Stomach (tissue), 8 donors: ENCODE measurements at regions not wholly inside any gene's neighbourhood (a gene's known extent, or its start where the extent isn't known, plus 50 kb on each side); places are given as distances from the start of the nearest gene placed in this dataset.
"Not testable (repeated sequence)": the region's sequence is repeated elsewhere in the genome, so short reads cannot be mapped to it uniquely, and the experiment has no call there.

Experiments
- DNase-seq, 2 donors: peaks; one replicate each; pipeline versions ENCODE4 v3.0.0 to v3.0.0-alpha.2; 2013 to 2019
- H3K27ac ChIP-seq, 5 donors: fragments of 200-600 bp in 4 of 5; sonication (generic) in 4 of 5; one replicate each; pipeline ENCODE4 v1.5.1; 2013 to 2019; ENCODE audit warnings: mild to moderate bottlenecking in 1 of 5, moderate library complexity in 1 of 5
- H3K27me3 ChIP-seq, 3 donors: fragments of 200-600 bp; sonication (generic); one replicate each; pipeline ENCODE4 v1.5.1; 2017 to 2019; ENCODE audit warnings: mixed run types in 1 of 3
- H3K36me3 ChIP-seq, 4 donors: fragments of 200-600 bp; sonication (generic); 1 replicate in 3 of 4; 2 replicates in 1 of 4; pipeline ENCODE4 v1.5.1; 2016 to 2019
- H3K4me1 ChIP-seq, 4 donors: fragments of 200-600 bp; sonication (generic); one replicate each; pipeline ENCODE4 v1.5.1; 2016 to 2019
- H3K4me3 ChIP-seq, 4 donors: fragments of 200-600 bp; sonication (generic) in 3 of 4; one replicate each; pipeline ENCODE4 v1.5.1; 2016 to 2019; ENCODE audit warnings: mild to moderate bottlenecking in 1 of 4
- H3K9me3 ChIP-seq, 4 donors: fragments of 200-600 bp; sonication (generic); one replicate each; pipeline ENCODE4 v1.5.1; 2016 to 2019
- CTCF ChIP-seq, 7 experiments: fragments of 450-650 bp in 4 of 7; fragments of 200-600 bp in 3 of 7; sonication (generic) in 3 of 7; IDR thresholded peaks; one replicate each; pipeline ENCODE4 v1.5.1; 2016 to 2019; ENCODE audit warnings: antibody characterized with exemption in 7 of 7, control low read depth in 2 of 7, mild to moderate bottlenecking in 1 of 7
- EP300 ChIP-seq: sonication (generic); formaldehyde crosslinking; IDR thresholded peaks from one replicate; pipeline ENCODE4 v1.6.1; 2017; ENCODE audit warnings: antibody characterized with exemption
- POLR2A ChIP-seq, 4 donors: fragments of 450-650 bp; IDR thresholded peaks; one replicate each; pipeline ENCODE4 v1.6.1; 2016; ENCODE audit warnings: antibody characterized with exemption in 4 of 4, control low read depth in 2 of 4, mild to moderate bottlenecking in 1 of 4, moderate library complexity in 1 of 4
- POLR2AphosphoS5 ChIP-seq, 3 donors: sonication (generic); formaldehyde crosslinking; IDR thresholded peaks; one replicate each; pipeline ENCODE4 v1.6.1; 2016; ENCODE audit warnings: antibody characterized with exemption in 3 of 3
- WGBS, 5 donors: extraction: QIAGEN DNeasy Blood & Tissue Kit in 3 of 5; methylation state at CpG; one replicate each; pipeline versions ENCODE4 v1.1.5 to v1.1.7; 2013 to 2018; 5-methylcytosine and 5-hydroxymethylcytosine counted together
- intact Hi-C: fragments of 100-400 bp; cut with DNase I; formaldehyde crosslinking; loops from one replicate; pipeline ENCODE4 v1.15.1; 2023; ENCODE audit warnings: low total_unique reads
- donor health status: healthy with polysubstance abuse.
- donor health status: Bipolar disorder and iron deficiency.
- donor health status: healthy.

GRCh38 chr3:109864452-109864851, 527.1 kb upstream of the DPPA4 start:
- Histone ChIP-seq H3K27ac (no peak overlapping the region), H3K27me3 (no peaks in the 10 kb centered on the region), H3K4me3 (no peak overlapping the region), H3K36me3 (no peaks in the 10 kb centered on the region), H3K4me1 (no peaks in the 10 kb centered on the region), H3K9me3 (no peaks in the 10 kb centered on the region)
- TF ChIP-seq CTCF (IDR thresholded peaks at IDR 0.05) (no peak), POLR2AphosphoS5 (IDR thresholded peaks at IDR 0.05) (no peak), EP300 (no peak), POLR2A (IDR thresholded peaks at IDR 0.05) (no peak)
- DNase-seq, result no peak
- intact Hi-C loops, result no loop called here

- H3K4me1 ChIP-seq, result no peaks in the 10 kb centered on the region
- no peaks in the 10 kb centered on the region for H3K36me3 ChIP-seq
- no peaks in the 10 kb centered on the region for H3K9me3 ChIP-seq
- no peak for DNase-seq
- intact Hi-C loops, result no loop called here
- H3K4me3 ChIP-seq, result no peak overlapping the region
- TF ChIP-seq POLR2AphosphoS5 (IDR thresholded peaks at IDR 0.05) (no peak), POLR2A (IDR thresholded peaks at IDR 0.05) (no peak), EP300 (no peak), CTCF (IDR thresholded peaks at IDR 0.05) (no peak)
- no peak overlapping the region for H3K27ac ChIP-seq
- H3K27me3 ChIP-seq, result no peaks in the 10 kb centered on the region
These were observed 532.2 kb upstream of the DPPA4 start for GRCh38 chr3:109869586-109869985.

GRCh38 chr3:109874896-109875708, 537.8 kb upstream of the DPPA4 start:
- no peak overlapping the region for H3K4me3 ChIP-seq
- peaks cover 0 to 7% (median 2%) of the 10 kb centered on the region in 4 donors for H3K9me3 ChIP-seq
- 76 to 89% (median 82%) methylated on average over 1 of the region's 1 CpG for WGBS, 5 donors
- intact Hi-C loops, result no loop called here
- TF ChIP-seq POLR2AphosphoS5 (IDR thresholded peaks at IDR 0.05), result no peak
- no peak for TF ChIP-seq POLR2A (IDR thresholded peaks at IDR 0.05)
- no peak for TF ChIP-seq CTCF (IDR thresholded peaks at IDR 0.05)
- no peak for TF ChIP-seq EP300
- H3K27me3 ChIP-seq, result no peaks in the 10 kb centered on the region
- H3K36me3 ChIP-seq, result no peaks in the 10 kb centered on the region
- H3K4me1 ChIP-seq, result no peaks in the 10 kb centered on the region
- no peak for DNase-seq
- no peak overlapping the region for H3K27ac ChIP-seq

DNA sequence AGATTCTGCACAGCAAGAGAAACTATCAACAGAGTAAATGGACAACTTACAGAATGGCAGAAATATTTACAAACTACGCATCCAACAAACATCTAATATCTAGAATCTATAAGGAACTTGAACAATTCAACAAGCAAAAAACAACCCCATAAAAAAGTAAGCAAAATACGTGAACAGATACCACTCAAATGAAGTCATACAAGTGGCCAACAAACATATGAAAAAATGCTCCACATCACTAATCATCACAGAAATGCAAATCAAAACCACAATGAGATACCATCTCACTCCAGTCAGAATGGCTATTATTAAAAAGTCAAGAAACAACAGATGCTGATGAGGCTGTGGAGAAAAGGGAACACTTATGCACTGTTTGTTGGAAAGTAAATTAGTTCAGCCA, 540.3 kb upstream of the DPPA4 start:
- DNase-seq, H3K27me3 ChIP-seq, H3K4me1 ChIP-seq, intact Hi-C loops, H3K36me3 ChIP-seq, H3K4me3 ChIP-seq, H3K9me3 ChIP-seq, H3K27ac ChIP-seq: not testable (repeated sequence)
- 85 to 95% (median 90%) methylated on average over 2 of the region's 2 CpGs for WGBS, 5 donors

- no peak for TF ChIP-seq CTCF (IDR thresholded peaks at IDR 0.05)
- TF ChIP-seq EP300, result no peak
- TF ChIP-seq POLR2AphosphoS5 (IDR thresholded peaks at IDR 0.05), result no peak
- no peak for TF ChIP-seq POLR2A (IDR thresholded peaks at IDR 0.05)
- Histone ChIP-seq H3K27ac (no peak overlapping the region), H3K27me3 (no peaks in the 10 kb centered on the region), H3K4me1 (no peaks in the 10 kb centered on the region), H3K36me3 (no peaks in the 10 kb centered on the region), H3K4me3 (no peak overlapping the region), H3K9me3 (peaks cover 0 to 4% (median under 1%) of the 10 kb centered on the region in 4 donors)
- no peak for DNase-seq
- intact Hi-C loops, result no loop called here
These were observed 544.8 kb upstream of the DPPA4 start for GRCh38 chr3:109882144-109882543.
